H4 (cell line): ENCODE measurements at regions not wholly inside any gene's neighbourhood (a gene's known extent, or its start where the extent isn't known, plus 50 kb on each side); places are given as distances from the start of the nearest gene placed in this dataset.

ENCODE experiments used
- DNase-seq: peaks from one replicate; pipeline ENCODE4 v3.0.0-alpha.2; 2015; ENCODE audit warnings: low spot score

DNA sequence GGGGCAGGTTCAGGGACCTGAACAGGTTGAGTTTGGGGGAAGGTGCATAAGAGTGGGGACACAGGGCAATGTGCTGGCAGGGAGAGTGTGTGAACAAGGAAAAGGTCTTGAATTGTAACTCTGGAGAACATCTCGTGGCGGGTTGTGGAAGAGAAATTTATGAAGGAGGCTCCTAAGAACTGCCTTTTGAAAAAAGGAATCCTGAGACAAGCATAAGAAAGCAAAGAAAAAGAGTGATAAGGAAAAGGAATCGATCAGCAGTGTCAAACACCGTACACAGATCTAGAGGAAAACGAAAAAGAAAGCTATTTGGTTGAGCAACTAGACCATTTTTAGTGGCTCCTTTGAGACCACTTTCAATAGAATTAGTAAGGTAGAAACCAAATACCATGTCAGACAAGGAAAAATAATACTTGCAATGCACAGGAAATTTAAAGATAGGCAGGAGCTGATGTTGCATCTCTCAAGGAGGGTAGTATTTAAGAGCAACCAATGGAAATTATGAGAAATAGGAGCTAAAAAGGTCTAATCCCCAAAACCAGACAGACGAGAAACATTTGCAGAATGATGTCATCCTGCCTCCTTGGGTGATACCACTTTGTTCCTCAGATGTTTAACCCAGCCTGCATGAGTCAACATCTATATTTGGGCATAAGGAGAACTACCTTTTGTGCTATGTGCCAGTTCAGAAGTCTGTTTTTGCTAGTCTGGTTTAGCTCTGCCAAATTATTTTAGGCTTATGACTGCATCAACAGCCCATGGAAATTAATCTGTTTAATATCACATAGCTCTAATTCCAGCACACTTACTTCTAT, 64.5 kb upstream of the STK38L start:
- DNase-seq = peak; percentile 99

DNA sequence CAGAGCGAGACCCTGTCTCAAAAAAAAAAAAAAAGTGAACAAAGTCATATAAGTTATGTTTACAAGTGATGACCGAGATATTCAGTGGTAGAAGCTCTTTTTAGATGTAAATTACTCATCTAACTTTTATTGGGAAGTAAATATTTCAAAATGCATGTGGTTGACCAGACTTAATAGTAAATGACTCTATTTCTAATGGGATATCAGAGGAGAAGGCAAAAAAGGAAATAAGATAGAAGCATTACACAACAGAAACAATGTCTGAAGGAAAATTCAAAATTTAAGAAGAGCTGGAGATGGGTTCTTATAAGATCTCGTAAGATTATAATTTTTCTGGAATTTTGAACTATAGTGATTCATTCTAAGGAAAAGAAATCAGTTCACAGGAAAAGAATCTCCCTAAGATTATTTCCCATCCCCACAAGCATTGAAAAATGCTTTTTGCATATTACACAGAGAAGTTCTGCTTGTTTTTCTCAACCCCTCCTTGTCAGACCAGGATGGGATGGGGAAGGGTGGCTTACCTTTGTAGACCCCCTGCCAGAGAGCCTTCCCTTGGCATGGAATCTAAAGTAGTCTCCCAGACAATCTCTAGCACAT, 63.1 kb upstream of the STK38L start:
- DNase-seq = no peak

DNA sequence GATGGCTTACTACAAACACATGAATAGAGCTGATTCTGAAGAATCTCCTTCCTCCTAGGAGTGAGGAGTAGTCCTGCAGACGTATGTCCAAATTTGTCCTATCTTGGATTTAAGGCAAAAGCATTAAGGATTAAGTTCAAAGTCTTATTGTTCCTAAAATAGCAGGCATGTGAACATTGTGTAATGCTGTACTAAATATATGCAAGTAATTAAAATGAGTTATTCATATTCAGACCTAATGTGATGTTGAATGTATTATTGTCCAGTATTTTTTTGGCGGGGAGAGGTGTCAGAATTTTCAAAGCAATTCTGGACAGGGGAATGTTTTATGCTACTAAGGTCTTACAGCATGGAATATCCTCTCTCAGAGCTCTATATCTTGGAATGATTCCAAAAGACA, 60.7 kb upstream of the STK38L start:
- no peak for DNase-seq

DNA sequence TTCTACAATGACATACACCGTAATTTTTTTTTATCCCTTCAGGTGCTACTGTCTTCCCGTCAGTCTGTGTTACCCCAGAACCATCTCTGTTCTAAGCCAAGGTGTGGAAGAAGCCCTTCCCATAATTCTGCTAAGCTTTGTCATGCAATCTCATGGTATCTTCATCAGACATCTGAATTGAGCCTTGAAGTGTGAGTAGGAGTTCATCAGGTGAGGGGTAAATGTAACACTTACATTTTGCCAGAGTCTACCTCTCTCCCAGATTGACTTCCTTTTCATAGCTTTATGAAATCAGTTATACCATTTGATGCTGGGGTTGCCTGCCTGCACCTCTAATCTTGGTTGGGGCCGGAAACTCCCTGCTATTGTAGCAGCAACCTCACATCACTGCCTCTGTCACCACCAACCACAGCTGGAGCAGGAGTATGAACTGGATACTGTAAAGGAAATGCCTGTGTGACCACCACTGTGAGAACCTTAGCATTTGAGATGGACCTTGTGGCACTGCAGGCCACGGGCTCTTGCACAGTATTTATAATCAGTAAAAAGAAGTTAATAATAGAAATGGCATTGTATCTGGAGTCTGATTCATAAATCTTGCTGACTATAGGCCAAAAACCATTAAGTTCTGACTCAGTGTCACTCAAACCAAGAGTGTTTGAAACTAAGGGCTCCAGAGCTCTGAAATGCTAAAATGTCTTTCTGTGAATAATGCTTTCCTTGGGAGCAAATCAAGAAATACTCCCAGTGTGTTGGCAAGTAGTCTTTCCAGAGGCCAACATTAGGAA, 58.7 kb upstream of the STK38L start:
- DNase-seq = peak; percentile 73

DNA sequence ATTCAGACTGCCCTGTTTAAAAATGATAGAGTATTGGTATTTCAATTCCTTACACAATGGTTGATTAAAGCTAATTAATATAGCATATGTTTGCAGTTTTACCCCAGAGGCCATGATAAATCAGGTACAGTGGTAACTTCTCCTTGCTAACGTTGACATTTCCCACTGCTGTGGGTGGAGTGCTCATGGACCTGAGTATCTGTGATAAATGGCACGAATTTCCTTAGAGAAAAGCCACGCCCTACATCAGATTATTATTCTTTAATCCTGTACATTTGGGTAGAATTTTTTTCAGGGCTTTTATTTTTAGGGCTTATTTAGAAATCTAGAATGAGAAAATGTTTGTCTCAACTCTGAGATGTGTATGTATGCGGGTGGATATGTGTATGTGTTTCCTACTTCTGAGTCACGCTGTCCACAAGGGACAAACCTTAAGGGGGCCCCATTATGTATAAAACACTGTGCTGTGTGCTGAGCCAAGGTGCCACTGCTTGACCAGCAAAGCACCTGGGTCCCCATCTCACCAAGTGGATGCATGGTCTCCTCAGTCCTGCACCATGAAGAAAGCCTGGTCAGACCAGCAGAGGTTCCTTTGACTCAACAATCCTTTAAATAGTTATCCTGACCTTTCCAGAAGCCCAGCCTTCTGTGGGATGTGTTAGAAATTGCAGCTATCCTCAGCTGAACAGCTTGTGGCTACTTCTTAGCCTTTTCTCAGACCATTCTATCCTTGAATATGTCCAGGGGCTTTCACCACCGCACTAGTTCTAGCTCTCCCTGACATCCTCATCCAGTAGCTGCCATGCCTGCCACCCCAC, 57.9 kb upstream of the STK38L start:
- no peak for DNase-seq

DNA sequence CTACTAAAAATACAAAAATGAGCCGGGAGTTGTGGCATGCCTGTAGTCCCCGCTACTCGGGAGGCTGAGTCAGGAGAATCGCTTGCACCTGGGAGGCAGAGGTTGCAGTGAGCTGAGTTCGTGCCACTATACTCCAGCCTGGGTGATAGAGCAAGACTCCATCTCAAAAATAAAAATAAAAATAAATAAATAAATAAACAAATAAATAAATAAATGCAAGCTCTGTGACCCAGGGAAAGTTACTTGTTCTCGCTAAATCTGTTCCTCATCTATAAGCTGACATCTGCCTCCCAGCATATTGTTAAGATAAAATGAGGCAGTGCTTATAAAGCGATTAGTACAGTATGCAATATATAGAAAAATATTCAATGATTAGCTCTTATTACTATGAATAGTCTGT, 56.4 kb upstream of the STK38L start:
- DNase-seq = no peak

DNA sequence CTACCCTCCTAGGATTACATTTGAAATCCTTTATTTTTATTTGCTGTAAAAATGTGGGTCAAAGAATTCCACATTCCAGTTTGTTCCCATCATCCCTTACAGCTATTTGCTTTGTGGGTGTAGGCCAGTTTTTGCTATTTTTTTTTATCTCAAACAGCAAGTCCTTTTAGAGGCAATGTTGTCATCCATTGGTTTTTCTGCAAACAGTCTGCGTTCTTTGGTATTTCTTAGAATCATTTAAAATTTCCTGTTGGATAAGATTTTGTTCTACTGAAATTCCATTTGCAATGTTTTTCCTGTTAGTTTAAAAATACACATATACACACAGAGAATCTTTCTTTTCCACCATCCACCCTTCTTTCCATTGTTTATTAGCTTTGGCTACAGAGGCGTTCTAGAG, 53.3 kb upstream of the STK38L start:
- peak; percentile 76 for DNase-seq

DNA sequence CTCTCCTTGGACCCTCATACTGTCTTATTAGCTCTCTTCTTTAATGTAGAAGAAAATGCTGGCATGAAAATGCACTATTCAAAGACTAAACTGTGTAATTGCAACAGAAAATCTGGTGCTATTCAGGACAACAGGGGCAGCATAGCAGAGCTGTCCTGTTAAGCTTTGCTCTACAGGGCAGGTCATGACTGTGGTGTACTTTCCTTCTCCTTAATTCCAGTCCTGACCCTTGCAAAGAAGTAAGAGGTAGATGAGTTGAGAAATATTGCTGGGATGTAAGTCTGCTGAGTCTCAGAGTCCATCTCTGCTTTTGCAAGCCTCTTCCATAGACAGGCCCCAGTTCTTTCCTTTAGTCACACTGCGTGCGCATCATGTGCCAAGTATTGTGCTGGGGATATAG, 52.6 kb upstream of the STK38L start:
- no peak for DNase-seq

DNA sequence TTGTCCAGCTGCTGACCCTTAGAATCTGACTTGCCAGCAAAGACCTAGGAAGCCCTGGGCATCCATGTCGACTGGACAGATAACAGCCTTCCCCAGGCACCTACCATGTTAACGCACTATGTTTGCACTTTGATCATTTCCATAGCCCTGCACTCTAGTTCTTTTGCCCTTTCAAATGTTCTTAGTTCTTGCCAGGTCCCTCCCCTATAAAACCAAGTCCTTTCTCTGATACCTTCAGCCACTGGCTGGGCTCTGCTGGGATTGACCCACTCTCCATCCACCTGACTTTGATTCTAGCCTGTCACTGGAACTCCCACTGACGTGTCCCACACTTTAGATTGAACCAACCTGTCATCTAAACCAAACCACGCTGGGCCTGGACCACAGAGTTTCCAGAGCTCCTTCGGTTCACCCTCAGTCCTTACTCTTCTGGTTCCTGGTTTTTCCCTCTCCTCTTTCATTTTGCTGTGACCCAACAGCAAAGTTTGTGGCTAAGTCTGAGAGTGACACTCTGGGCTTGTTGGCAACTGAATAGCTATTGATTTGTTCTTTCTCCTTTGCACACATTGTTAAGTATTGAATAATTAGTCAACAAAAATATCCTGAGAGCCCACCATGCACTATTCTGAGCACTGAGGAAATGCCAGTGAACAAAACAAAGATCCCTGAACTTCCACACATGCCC, 51.8 kb upstream of the STK38L start:
- no peak for DNase-seq

DNA sequence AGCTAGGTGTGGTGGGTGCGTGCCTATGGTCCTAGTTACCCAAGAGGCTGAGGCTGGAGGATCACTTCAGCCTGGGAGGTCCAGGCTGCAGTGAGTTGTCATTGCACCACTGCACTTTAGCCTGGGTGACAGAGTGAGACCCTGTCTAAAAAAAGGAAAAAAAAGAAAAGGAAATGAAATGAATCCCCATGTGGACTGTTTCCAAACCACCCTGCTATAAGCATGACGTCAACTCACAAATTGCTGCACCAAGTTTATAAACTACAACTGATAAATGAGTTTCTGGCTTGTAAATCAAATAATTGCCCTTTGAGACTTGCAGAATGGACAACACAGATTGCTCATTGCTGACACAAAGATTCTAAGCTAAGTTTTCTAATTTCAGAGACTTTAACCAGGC, 51.0 kb upstream of the STK38L start:
- DNase-seq = peak; percentile 91

DNA sequence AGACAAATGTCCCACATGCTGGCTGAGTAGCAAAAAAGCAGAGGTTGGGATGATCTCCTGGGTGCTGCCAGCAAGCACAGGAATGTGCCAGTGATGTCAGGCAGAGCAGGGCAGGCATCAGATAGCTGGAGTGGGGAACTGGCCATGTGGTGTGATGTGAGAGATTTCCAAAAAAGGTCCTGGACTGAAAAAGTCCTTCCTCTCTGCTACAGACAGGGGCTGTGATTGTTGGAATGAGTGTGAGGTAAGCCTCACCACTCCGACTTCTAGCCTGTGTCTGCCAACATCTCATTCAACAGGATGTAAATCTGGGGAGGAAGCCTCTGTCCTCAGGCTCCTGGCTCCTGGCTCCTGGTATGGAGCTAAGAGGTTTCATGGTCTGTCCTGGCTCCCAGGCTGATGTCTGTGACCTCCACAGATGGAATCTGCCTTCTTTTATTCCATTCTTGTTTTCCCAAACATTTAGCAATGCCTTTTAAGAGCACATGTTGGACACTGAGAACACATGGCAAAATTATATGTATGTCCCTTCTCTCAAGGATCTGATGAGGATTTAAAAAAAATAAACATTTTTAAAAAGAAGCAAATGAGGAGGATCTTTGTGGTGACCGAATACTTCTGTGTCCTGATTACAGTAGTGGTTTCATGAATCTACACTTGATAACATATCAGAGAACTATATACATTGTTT, 50.1 kb upstream of the STK38L start:
- peak; percentile 96 for DNase-seq
